GM12892 (cell line): ENCODE measurements at regions not wholly inside any gene's neighbourhood (a gene's known extent, or its start where the extent isn't known, plus 50 kb on each side); places are given as distances from the start of the nearest gene placed in this dataset.

Source experiments
- POLR2A ChIP-seq: IDR thresholded peaks from 2 replicates; pipeline ENCODE4 v1.6.1; 2011; ENCODE audit warnings: low read depth, low read length, control low read depth
- POLR2AphosphoS5 ChIP-seq: IDR thresholded peaks from 2 replicates; pipeline ENCODE4 v1.6.1; 2011; ENCODE audit warnings: low read depth, low read length, control low read depth

DNA sequence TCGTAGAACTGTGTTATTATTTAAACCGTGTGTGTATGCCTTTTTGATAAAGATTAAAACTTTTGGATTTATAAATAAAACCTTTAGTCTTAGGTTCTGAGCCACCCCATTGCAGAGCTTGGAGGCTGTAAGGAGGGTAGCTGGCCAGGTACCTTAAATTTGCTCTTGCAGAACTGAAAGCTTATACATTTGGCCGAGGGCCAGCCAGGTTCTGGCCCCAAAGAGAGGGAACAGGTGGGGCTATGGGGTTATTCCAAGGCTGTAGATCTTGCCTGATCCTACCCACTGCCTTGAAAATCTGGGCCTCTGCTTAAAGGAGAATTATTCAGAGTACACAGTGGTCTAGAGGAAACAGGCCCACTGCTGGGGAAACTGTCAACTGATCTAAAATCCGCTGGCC lies 59.6 kb downstream of the CAMK2N1 start:
- TF ChIP-seq POLR2AphosphoS5 = no peak
- TF ChIP-seq POLR2A = no peak
